Posterior vena cava (tissue), 2 donors: ENCODE measurements at regions not wholly inside any gene's neighbourhood (a gene's known extent, or its start where the extent isn't known, plus 50 kb on each side); places are given as distances from the start of the nearest gene placed in this dataset.

Experiments
- DNase-seq: peaks from one replicate; pipeline ENCODE4 v3.0.0-alpha.2; 2020; ENCODE audit warnings: low spot score
- intact Hi-C, 2 donors: fragments of 100-400 bp; cut with DNase I; formaldehyde crosslinking; loops; one replicate each; pipeline versions ENCODE4 v1.14.1 to v1.14.2; 2022 to 2023
- donor health status: DM: yes; HTN: yes; CAD: no.
- donor health status: DM: yes; HTN: yes; CAD: no.

DNA sequence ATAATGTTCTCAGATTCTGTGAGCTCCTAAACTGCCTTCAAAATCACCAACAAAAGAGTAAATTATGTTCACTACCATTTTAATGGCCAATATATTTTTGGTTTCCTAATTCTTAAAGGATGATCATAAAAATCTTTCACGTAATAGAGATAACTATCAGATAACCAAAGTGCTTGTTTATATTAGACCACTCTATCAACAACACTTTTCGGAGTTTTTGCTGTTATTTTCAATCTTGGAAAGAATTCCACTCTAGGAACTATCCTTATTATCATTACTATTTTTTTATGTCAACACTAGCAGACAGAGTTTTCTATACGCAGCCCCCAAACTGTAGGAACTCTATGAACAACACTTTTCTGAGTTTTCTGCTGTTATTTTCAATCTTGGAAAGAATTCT is 782.5 kb upstream of the ZEB2 start:
- intact Hi-C loops, result no loop called here
- no peak for DNase-seq

DNA sequence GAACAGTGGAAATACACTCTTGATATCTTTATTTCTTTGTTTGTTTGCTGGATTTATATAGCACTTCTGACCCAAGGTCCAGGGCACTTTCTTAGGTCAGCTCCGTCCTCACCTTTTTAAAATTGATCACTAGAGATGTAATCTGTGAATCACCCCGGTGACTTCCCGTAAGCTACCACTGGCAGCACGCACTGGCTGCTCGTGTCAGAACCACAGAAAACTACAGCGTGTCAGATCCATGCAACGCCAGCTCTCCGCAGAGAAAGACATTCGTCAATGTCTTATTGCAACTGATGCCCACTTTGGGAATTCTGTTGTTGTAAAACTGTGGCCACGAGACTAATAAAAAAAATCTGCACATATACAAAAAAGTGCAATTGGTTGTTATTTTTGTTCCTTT is 779.4 kb upstream of the ZEB2 start:
- intact Hi-C loops, result no loop called here
- no peak for DNase-seq

GRCh38 chr2:145292166-145292565 is 772.2 kb upstream of the ZEB2 start:
- DNase-seq, result no peak
- intact Hi-C loops, result no loop called here

DNA sequence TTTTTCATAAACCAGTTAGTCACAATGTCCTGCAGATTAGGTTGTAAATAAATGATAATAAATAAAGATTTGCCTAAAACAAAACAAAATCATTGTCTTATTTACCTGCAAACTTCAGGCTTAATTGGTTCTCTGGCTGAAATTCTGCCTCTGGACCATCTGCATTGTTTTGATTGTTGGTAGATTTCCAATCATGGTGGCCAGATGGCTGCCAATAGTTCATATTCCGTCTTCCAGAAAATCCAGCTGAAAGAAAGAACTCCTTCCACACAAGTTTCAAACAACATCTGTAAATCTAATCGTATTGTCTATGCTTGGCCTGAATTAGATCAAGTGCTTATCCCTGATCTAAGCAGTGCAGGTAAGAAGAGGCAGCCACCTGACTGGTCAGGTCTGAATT is 771.1 kb upstream of the ZEB2 start:
- intact Hi-C loops, result no loop called here
- no peak for DNase-seq

DNA sequence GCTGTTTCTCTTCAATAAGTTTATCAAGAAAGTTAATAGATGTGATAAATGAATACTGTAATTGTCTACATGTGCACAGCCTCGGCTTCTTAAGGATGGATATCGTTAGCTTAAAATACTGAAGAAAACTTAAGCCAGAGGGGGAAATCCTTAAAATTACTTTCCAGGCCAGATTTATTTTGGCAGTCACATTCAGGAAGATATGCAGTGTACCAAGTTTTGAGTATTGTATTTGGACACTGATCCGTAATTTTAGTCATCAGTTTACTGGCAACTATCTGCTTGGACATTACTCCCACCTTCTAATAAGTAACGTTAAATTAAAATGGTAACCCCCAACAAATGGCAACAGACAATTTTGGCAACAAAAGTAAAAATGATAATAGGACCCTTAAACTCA is 770.0 kb upstream of the ZEB2 start:
- no peak for DNase-seq
- intact Hi-C loops, result no loop called here

- no peak for DNase-seq
- intact Hi-C loops, result no loop called here
These were observed 769.0 kb upstream of the ZEB2 start for GRCh38 chr2:145288650-145289496.

DNA sequence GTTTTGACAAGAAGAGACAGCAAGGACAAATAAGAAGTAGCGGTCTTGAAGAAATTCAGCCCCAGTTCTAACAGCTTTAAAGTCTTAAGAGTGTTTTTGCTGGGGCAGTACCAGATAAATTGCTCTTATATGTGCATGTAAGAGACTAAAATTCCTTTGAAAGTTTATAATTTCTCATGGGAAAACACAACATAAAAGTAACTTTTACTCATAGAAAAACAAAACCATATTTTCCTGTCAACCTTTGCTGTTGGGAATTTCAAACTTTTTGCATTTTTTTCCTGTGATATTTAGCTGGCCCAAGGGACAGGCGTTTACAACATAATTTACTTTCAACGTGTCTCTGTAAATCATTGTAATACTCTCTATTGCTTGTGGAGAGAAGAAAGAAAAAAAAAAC is 767.8 kb upstream of the ZEB2 start:
- no peak for DNase-seq
- intact Hi-C loops, result no loop called here

DNA sequence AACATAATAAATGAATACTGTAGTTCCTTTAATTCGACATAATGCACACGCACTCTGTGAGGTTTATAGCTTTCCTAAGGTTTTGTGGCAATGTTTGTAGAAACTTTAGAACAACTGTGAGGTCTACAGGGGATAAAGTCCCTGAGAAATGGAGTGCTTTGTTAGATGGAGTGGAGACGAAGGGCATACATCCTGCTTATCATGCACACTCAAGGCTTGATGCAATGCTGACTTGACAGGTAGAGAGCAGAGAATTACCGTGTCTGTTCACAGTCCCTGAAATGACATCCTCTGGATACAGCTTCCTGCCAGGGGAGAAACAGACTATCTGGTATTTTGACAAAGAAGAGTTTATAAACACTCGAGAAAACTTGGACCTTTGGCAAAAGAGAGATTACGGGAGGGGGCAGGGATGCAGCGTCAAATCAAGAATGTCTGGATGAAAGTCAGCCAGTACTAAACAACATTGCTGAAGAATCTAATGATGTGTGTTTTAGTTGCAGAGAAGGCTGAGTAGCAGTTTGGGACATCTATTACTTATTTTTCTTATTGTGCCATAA is 766.9 kb upstream of the ZEB2 start:
- no peak for DNase-seq
- intact Hi-C loops, result no loop called here

- intact Hi-C loops, result no loop called here
- no peak for DNase-seq
These were observed 764.6 kb upstream of the ZEB2 start for GRCh38 chr2:145284551-145284950.

DNA sequence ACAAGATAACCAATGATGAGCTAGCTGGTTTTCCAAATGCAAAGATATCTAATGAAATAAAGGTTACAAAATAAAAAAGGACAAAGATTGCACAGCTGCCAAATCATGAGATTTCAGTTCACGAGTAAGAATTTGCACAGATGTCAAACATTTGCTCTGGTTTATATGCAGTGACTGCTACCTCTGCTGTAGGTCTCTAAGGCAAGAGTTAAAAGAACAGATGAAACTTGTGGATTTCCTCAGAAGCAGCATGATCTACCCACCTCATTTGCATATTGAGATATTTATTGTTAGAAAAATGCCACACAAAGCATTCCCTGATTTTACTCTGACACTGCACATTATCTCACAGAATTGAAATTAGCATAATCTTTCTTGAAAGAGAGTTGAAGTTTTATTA is 763.2 kb upstream of the ZEB2 start:
- no peak for DNase-seq
- intact Hi-C loops, result no loop called here

DNA sequence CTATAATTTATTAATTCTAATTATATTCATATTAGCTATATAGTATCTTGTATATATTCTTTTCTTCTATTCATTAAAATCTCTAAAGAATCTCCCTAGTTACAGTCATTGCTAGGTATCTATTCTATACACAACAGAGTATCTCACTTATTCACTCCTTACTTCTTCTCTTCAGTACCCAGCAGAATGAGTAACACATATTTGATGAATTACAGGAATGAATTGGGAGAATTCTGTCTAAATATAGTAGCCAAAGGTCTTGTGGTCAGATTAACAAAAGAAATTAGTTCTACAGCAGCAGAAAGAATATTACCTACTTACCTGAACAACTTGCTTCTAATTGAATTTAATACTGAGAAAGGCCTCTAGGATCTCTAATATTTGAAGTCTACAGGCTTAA is 758.0 kb upstream of the ZEB2 start:
- intact Hi-C loops, result no loop called here

DNA sequence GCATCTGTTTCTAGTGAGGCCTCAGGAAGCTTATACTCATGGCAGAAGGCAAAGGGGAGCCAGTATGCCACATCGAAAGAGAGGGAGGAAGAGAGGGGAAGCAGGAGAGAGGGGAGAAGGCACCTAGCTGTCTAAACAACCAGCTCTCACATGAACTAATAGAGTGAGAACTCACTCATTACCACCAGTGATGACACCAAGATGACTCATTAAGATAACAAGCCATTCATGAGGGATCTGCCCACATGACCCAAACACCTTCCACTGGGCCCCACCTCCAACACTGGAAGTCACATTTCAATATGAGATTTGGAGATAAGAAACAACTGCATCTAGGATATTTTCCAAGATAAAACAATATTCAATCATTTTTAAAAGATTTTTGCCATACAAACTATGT is 753.9 kb upstream of the ZEB2 start:
- intact Hi-C loops, result no loop called here
- no peak for DNase-seq

More for the DNA sequence above, 758.0 kb upstream of the ZEB2 start:
- DNase-seq, result no peak

DNA sequence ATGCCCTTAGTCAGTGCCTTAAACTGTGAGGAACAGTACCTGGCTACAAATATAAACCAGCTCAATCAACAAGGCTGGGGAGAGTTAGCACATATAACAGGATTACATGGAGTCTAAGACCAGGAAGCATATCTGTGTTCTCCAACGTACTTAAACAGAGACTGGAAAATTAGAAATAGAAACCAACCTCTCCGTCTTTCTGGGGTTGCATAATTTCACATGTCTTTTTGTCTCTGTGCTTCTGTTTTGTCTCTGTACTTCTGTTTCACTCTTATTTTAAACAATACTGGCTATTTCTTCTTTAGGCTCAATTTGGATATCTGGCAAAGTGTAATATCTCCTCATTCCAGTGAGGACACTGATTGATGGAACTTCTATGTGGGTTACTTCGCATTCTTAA is 749.0 kb upstream of the ZEB2 start:
- intact Hi-C loops, result no loop called here
- DNase-seq, result no peak

DNA sequence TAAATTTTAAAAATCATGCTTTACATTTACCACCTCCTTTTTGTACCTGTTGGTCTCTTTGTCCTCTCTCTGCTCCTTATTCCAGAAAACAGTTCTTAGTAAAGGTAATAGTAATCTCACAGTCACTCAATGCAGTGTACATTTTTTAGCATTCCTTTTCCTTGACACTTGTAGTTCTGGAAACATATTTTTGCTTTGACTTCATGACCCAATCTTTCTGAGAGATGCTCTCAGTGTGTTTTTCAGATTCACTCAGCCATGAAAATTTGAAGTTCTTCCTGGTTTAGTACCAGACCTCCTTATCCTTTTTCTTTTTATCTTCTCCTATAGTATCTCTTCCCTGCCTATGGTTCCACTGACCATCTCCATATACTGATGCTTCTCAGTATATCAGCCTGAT is 747.5 kb upstream of the ZEB2 start:
- DNase-seq, result no peak
- intact Hi-C loops, result no loop called here

- DNase-seq, result no peak
These were observed 745.3 kb upstream of the ZEB2 start for GRCh38 chr2:145265244-145265643.

GRCh38 chr2:145260674-145261073 is 740.8 kb upstream of the ZEB2 start:
- intact Hi-C loops, result no loop called here
- DNase-seq, result no peak

More at GRCh38 chr2:145265244-145265643, 745.3 kb upstream of the ZEB2 start:
- intact Hi-C loops, result no loop called here

GRCh38 chr2:145260081-145260480 is 740.2 kb upstream of the ZEB2 start:
- no peak for DNase-seq
- intact Hi-C loops, result no loop called here

DNA sequence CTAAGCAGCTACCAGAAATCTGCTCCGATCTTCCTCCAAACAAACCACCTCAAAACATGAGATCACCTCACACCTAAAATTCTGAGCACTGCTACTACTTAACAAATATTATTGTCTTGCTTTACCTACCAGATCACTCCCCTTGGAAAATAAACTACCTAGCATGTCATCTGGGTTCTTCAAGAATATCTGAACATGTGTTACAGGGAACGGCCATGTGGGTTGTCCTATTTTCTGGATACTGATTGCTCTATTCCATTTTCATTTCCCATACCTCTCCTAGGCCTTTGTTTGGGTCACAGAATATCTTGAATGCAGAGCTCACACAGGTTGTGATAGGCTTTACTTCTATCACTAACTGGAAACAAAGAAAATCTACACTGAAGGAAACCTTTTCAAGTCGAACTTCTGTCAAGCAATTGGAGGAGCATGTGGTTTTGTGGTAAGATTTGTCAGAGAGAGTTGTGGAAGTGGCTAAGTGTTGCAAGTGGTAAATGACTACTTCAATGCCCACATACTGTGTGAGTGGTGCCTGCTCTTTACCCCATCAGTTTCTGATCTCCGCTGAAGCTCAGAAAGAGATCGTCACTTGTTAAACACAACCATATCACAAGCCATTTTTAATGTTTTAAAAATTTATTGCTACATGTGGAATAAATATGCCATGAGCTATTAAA is 739.1 kb upstream of the ZEB2 start:
- intact Hi-C loops, result no loop called here

GRCh38 chr2:145257931-145258330 is 738.0 kb upstream of the ZEB2 start:
- intact Hi-C loops, result no loop called here
- DNase-seq, result no peak

More for the DNA sequence above, 739.1 kb upstream of the ZEB2 start:
- no peak for DNase-seq

GRCh38 chr2:145256551-145256950 is 736.6 kb upstream of the ZEB2 start:
- no peak for DNase-seq
- intact Hi-C loops, result no loop called here

DNA sequence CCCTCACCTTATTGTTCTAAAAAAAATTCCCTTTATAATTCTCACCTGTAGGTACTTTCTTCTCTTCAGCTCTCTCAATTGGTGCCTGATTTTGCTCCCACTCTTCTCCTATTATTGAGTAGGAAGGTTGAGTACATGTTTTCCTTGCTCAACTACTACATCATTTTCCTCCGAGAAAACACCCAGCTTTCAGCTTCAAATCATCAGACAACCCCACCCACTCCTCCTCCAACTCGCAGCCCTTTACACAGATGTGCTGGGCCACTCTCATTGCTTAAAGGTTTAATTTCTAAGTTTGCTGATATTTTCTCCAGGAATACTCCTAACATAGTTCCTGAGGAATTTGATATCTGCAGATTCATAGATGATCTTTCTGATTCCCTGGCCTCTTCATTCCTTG is 734.4 kb upstream of the ZEB2 start:
- DNase-seq, result no peak
- intact Hi-C loops, result no loop called here
